LNCAP (cell line): ENCODE measurements at regions not wholly inside any gene's neighbourhood (a gene's known extent, or its start where the extent isn't known, plus 50 kb on each side); places are given as distances from the start of the nearest gene placed in this dataset.

Source experiments
- TF ChIP-seq, protein P1 (sequence below): fragments of 450-650 bp; IDR thresholded peaks from 2 replicates; pipeline ENCODE4 v1.5.1; 2017; ENCODE audit warnings: mild to moderate bottlenecking

DNA sequence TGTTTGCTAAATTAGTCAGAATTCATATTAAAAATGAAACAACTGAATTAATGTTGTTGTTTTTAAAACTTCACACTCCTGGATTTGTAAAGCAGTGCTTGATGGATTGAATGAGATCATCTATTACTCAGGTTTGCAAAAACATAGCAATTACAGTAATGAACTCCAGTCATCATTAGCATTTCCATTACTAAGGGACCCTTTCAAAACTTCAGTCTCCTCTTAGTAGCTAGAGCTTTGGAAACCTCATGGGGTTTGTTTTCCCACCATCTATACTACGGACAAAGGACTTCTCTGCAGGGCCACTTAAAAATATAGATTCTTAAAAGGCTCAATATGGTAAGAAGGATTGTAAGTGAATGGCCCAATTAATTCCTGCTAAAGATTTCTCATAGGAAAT lies 174.5 kb upstream of the PRNP start:
- TF ChIP-seq, protein P1, sequence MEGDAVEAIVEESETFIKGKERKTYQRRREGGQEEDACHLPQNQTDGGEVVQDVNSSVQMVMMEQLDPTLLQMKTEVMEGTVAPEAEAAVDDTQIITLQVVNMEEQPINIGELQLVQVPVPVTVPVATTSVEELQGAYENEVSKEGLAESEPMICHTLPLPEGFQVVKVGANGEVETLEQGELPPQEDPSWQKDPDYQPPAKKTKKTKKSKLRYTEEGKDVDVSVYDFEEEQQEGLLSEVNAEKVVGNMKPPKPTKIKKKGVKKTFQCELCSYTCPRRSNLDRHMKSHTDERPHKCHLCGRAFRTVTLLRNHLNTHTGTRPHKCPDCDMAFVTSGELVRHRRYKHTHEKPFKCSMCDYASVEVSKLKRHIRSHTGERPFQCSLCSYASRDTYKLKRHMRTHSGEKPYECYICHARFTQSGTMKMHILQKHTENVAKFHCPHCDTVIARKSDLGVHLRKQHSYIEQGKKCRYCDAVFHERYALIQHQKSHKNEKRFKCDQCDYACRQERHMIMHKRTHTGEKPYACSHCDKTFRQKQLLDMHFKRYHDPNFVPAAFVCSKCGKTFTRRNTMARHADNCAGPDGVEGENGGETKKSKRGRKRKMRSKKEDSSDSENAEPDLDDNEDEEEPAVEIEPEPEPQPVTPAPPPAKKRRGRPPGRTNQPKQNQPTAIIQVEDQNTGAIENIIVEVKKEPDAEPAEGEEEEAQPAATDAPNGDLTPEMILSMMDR: no peak

DNA sequence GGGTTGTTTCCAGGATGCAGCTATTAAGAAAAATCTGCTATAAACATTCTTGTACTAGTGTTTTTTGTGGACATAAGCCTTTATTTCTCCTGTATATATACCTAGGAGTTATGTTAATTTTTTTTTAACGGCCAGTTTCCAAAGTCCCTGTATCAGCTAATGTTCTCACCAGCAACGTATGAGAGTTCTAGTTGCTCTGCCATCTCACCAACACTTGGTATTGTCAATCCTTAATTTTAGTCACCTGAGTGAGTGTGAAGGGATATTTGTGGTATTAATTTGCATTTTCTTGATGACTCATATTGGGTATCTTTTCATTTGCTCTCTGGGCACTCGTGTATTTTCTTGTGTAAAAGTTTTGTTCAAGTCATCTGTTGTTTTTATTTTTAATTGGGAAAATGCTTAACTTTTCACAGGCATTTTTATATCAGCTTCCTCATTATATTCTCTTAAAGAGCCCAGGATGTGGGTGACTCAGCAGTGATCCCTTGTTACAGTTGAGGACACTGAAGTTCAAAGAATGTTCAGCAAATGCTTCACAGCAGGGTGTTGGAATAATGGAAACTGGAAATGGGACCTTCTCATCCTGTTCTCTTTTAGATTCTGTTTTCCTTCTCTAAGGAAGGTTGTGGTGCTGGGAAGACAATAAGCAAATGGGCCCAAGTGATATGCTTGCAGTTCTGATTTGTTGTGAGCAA lies 176.3 kb upstream of the PRNP start:
- TF ChIP-seq, protein P1: no peak

DNA sequence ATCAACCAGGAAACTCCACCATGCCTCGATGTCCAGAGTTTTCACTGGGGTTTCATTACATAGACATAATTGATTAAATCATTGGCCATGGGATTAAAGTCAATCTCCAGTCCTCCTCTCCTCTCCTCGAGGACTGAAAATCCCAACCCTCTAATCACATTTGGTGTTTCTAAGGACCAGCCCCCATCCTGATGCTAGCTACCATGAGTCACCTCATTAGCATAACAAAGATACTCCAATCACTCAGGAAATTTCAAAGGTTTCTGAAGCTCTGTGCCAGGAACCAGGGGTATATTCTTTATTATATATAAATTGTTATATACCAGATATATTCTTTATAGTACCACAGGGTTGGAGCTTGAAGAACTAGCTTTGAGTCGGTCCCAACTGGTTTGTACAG lies 177.5 kb upstream of the PRNP start:
- TF ChIP-seq, protein P1: no peak

DNA sequence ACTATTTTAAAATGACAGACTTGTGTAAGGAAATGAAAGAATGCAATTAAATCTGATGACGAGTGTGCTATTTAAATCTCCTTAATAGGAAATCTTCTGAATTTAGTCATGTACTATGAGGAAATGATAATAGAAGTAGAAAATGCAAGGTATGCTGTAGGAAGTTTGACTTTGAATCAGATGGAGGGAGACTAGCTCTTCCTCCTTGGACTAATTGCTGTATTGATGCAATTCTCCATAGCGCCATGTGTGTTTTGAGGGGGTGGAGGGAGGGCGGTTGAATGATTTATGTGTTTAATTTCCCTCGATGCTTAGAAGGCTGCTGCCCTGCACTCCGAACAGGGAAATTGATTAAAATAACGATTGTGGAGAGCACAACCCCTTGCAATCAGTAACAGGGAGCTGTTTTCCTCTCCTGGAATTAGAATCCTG lies 179.0 kb upstream of the PRNP start:
- TF ChIP-seq, protein P1: no peak

DNA sequence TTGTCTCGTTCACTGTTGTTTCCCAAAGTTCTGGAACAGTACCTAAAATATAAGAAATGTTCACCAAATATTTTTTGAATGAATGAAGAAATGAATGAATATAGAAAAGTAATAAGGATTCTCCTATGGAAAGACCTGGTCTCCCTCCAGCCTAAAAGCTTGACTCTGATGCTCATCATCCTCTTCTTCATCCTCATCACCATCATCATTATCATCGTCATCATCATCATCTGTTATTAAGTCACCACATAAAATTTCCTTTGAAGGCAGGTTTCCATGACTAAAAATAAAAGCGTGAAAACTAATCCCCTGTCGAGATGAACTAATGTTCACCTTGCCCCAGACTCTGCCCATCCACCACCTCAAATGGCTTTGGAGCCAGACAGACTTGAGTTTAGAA lies 181.4 kb upstream of the PRNP start:
- TF ChIP-seq, protein P1: no peak

DNA sequence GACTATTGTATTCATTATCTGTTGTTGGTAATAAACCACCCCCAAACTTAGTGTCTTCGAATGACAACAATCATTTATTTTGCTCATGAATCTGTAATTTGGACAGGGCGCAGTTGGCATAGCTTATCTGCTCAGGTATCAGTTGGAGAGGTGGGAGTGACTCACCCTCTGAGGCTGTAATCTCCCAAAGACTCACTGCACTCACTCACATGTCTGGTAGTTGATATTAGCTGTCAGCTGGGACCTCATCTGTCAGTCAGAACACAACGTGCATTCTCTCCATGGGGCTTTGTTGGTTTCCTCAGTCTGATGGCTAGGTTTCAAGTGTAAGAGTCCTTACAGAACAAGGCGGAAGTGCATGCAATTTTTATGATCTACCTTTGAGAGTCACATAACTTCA lies 183.5 kb upstream of the PRNP start:
- TF ChIP-seq, protein P1: no peak

DNA sequence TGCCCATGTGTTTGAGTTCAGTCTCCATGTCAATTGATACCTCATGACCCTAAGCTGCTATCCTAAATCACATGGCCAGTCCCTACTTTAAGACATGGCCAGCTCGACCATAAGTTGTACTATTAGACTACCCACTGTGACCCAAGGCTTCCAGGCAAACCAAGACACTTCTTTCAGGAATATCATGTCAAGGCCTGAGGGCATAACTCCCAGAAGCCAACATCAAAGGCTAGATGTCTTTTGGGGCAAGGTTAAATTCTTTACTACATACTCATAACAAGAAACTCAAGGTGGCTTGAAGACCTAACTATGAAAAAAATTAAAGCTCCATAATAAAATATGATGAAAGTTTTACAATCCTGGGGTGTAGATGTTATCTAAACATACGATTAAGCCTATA lies 192.9 kb upstream of the PRNP start:
- TF ChIP-seq, protein P1: no peak

DNA sequence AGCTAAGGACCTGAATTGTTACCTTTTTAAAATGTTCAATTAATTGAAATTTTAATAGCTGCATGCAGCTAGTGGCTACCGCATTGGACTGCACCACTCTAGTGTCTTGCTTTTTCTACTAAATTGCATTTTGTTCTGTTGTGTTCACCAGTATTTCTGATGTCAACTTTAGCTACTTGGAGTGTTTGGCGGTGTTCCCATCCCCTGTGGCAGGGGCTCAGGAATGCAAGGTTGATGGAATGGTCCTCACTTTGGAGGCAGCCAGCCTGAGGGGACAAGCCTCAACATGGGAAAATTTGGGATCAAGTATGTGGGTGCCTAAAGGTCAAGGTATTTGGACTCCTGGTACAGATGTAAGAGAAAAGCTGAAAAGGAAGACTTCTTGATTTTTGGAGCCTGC lies 194.6 kb upstream of the PRNP start:
- TF ChIP-seq, protein P1: no peak
